ENCODE measurements at regions not wholly inside any gene's neighbourhood (a gene's known extent, or its start where the extent isn't known, plus 50 kb on each side); places are given as distances from the start of the nearest gene placed in this dataset.

- in situ Hi-C loops (cut with MboI; ENCODE audit: low sequenced_read_pairs): no loop called here
Measured at GRCh38 chr20:10919396-10920140, 245.8 kb upstream of the JAG1 start.

- in situ Hi-C loops (cut with MboI; ENCODE audit: low sequenced_read_pairs): no loop called here
Measured at GRCh38 chr20:10920396-10920795, 246.6 kb upstream of the JAG1 start.

GRCh38 chr20:10921491-10922010, 247.8 kb upstream of the JAG1 start:
- in situ Hi-C loops (cut with MboI; ENCODE audit: low sequenced_read_pairs): no loop called here

GRCh38 chr20:10922506-10922905, 248.7 kb upstream of the JAG1 start:
- in situ Hi-C loops (cut with MboI; ENCODE audit: low sequenced_read_pairs): no loop called here

- in situ Hi-C loops (cut with MboI; ENCODE audit: low sequenced_read_pairs): no loop called here
Measured at GRCh38 chr20:10922941-10923340, 249.1 kb upstream of the JAG1 start.

GRCh38 chr20:10924644-10925201, 250.9 kb upstream of the JAG1 start:
- in situ Hi-C loops (cut with MboI; ENCODE audit: low sequenced_read_pairs): no loop called here

GRCh38 chr20:10925767-10926166, 252.0 kb upstream of the JAG1 start:
- in situ Hi-C loops (cut with MboI; ENCODE audit: low sequenced_read_pairs): no loop called here

- in situ Hi-C loops (cut with MboI; ENCODE audit: low sequenced_read_pairs): no loop called here
Measured at GRCh38 chr20:10927011-10927583, 253.3 kb upstream of the JAG1 start.

- in situ Hi-C loops (cut with MboI; ENCODE audit: low sequenced_read_pairs): no loop called here
Measured at GRCh38 chr20:10927936-10928840, 254.4 kb upstream of the JAG1 start.

- in situ Hi-C loops (cut with MboI; ENCODE audit: low sequenced_read_pairs): no loop called here
Measured at GRCh38 chr20:10928841-10929421, 255.1 kb upstream of the JAG1 start.

GRCh38 chr20:10935658-10936402, 262.0 kb upstream of the JAG1 start:
- in situ Hi-C loops (cut with MboI; ENCODE audit: low sequenced_read_pairs): no loop called here

- in situ Hi-C loops (cut with MboI; ENCODE audit: low sequenced_read_pairs): no loop called here
Measured at GRCh38 chr20:10936786-10937185, 263.0 kb upstream of the JAG1 start.

- in situ Hi-C loops (cut with MboI; ENCODE audit: low sequenced_read_pairs): no loop called here
Measured at GRCh38 chr20:10939331-10939941, 265.6 kb upstream of the JAG1 start.

- in situ Hi-C loops (cut with MboI; ENCODE audit: low sequenced_read_pairs): no loop called here
Measured at GRCh38 chr20:10940941-10941340, 267.1 kb upstream of the JAG1 start.

- in situ Hi-C loops (cut with MboI; ENCODE audit: low sequenced_read_pairs): no loop called here
Measured at GRCh38 chr20:10943686-10944265, 270.0 kb upstream of the JAG1 start.

GRCh38 chr20:10946124-10946880, 272.5 kb upstream of the JAG1 start:
- in situ Hi-C loops (cut with MboI; ENCODE audit: low sequenced_read_pairs): no loop called here

GRCh38 chr20:10947726-10948125, 273.9 kb upstream of the JAG1 start:
- in situ Hi-C loops (cut with MboI; ENCODE audit: low sequenced_read_pairs): no loop called here

- in situ Hi-C loops (cut with MboI; ENCODE audit: low sequenced_read_pairs): no loop called here
Measured at GRCh38 chr20:10949930-10950783, 276.4 kb upstream of the JAG1 start.

Measured in HL-60/S4 treated with phorbol 12-myristate 13-acetate at 8.2 ng/mL for 4 days and 3 days (cell line).